Prostate gland (tissue), 2 donors: ENCODE measurements at regions not wholly inside any gene's neighbourhood (a gene's known extent, or its start where the extent isn't known, plus 50 kb on each side); places are given as distances from the start of the nearest gene placed in this dataset.

ENCODE experiments used
- POLR2A ChIP-seq: fragments of 450-650 bp; IDR thresholded peaks from one replicate; pipeline ENCODE4 v1.6.1; 2016; ENCODE audit warnings: antibody characterized with exemption, mild to moderate bottlenecking
- POLR2AphosphoS5 ChIP-seq: sonication (generic); formaldehyde crosslinking; IDR thresholded peaks from one replicate; pipeline ENCODE4 v1.6.1; 2017; ENCODE audit warnings: antibody characterized with exemption
- TF ChIP-seq, protein P1 (sequence below), 4 experiments: fragments of 200-600 bp in 2 of 4; fragments of 450-650 bp in 2 of 4; sonication (generic) in 2 of 4; IDR thresholded peaks; 1 replicate in 3 of 4; 2 replicates in 1 of 4; pipeline ENCODE4 v1.5.1; 2016 to 2019; ENCODE audit warnings: antibody characterized with exemption in 4 of 4, mild to moderate bottlenecking in 2 of 4, moderate library complexity in 2 of 4

- TF ChIP-seq, protein P1, sequence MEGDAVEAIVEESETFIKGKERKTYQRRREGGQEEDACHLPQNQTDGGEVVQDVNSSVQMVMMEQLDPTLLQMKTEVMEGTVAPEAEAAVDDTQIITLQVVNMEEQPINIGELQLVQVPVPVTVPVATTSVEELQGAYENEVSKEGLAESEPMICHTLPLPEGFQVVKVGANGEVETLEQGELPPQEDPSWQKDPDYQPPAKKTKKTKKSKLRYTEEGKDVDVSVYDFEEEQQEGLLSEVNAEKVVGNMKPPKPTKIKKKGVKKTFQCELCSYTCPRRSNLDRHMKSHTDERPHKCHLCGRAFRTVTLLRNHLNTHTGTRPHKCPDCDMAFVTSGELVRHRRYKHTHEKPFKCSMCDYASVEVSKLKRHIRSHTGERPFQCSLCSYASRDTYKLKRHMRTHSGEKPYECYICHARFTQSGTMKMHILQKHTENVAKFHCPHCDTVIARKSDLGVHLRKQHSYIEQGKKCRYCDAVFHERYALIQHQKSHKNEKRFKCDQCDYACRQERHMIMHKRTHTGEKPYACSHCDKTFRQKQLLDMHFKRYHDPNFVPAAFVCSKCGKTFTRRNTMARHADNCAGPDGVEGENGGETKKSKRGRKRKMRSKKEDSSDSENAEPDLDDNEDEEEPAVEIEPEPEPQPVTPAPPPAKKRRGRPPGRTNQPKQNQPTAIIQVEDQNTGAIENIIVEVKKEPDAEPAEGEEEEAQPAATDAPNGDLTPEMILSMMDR (IDR thresholded peaks at IDR 0.05): no peak
- no peak for TF ChIP-seq POLR2A
- TF ChIP-seq POLR2AphosphoS5: peak; percentile 83
Observed at GRCh38 chr22:34437140-34437539, 516.9 kb upstream of the LARGE1 start.
